ENCODE measurements at regions not wholly inside any gene's neighbourhood (a gene's known extent, or its start where the extent isn't known, plus 50 kb on each side); places are given as distances from the start of the nearest gene placed in this dataset.

GRCh38 chr17:74110467-74110866 lies 93.0 kb upstream of the RPL38 start:
- TF ChIP-seq CTCF (IDR thresholded peaks at IDR 0.05; ENCODE audit: poor library complexity, severe bottlenecking) = no peak
- no peak for TF ChIP-seq REST (IDR thresholded peaks at IDR 0.05; ENCODE audit: borderline replicate concordance)
- TF ChIP-seq EP300 (conservative IDR thresholded peaks at IDR 0.05; ENCODE audit: poor library complexity, severe bottlenecking) = no peak
- TF ChIP-seq POLR2AphosphoS5 (IDR thresholded peaks at IDR 0.05) = no peak
- no peak for TF ChIP-seq EZH2 (IDR thresholded peaks at IDR 0.05; ENCODE audit: borderline replicate concordance, insufficient read depth, low read length, poor library complexity, severe bottlenecking)

Measured in neural cell (in vitro differentiated cells).